Stimulated activated CD8-positive, alpha-beta memory T cell treated with anti-CD3 and anti-CD28 coated beads, Interleukin-4, amount 100 ng/mL, for 24 hours (primary cell): ENCODE measurements at regions not wholly inside any gene's neighbourhood (a gene's known extent, or its start where the extent isn't known, plus 50 kb on each side); places are given as distances from the start of the nearest gene placed in this dataset.
"Not testable (repeated sequence)": the region's sequence is repeated elsewhere in the genome, so short reads cannot be mapped to it uniquely, and the experiment has no call there.

Experiments
- DNase-seq: peaks from one replicate; pipeline ENCODE4 v3.0.0-alpha.2; 2020; ENCODE audit warnings: low read depth

GRCh38 chr2:14428056-14428455 lies 204.5 kb upstream of the LRATD1 start:
- no peak for DNase-seq

- DNase-seq, result no peak
Observed at GRCh38 chr2:14433946-14434495, 198.5 kb upstream of the LRATD1 start.

DNA sequence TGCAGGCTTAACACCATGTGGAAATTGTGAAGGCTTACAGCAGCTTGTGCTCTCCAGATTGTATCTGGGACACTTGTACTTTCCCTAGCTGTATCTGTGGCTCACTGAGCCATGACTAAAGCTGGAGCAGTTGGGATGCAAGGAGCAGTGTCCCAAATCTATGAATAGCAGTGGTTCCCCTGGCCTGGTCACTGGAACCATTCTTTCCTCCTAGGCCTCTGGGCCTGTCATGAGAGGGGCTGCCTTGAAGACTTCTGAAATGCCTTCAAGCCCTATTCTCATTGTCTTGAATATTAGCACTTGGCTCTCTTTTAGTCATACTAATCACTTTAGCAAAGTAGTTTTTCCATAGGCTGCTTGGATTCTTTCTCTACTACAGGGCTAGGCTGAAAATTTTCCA lies 186.8 kb upstream of the LRATD1 start:
- DNase-seq, result no peak

- no peak for DNase-seq
Observed at GRCh38 chr2:14448340-14448739, 184.2 kb upstream of the LRATD1 start.

- DNase-seq, result no peak
Observed at GRCh38 chr2:14451312-14451711, 181.2 kb upstream of the LRATD1 start.

DNA sequence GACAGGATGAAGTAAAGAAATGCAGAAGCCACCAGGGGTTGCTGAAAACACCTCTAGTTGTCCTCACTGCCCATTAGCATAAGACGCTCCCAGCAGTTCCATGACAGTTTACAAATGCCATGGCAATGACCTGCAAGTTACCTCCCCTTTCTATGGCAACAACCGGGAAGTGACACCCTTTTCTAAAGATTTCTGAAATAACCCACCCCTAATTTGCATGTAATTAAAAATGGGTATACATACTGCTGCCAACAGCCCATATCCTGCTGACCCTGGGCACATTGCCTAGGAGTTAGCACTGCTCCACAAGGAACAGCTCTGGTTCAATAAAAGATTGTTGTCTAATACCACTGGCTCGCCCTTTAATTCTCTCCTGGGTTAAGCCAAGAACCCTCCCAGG lies 178.3 kb upstream of the LRATD1 start:
- no peak for DNase-seq

GRCh38 chr2:14459786-14460325 lies 172.7 kb upstream of the LRATD1 start:
- DNase-seq, result no peak

DNA sequence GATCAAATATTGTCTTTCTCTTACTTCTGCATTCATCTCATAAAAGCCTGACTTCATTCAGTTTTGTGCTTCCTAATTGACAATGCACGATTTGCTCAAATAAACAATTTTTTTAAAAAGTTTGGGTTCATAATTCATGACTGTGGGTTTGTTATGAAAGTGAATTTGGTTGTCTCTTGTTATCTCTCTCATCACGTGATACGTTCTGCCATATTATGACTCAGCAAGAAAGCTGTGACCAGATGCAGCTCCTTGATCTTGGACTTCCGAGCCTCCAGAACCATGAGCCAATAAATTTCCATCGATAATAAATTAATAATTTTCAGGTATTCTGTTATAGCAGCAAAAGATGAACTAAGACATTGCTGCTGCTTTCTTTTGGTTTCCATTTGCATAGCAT lies 156.5 kb upstream of the LRATD1 start:
- no peak for DNase-seq

DNA sequence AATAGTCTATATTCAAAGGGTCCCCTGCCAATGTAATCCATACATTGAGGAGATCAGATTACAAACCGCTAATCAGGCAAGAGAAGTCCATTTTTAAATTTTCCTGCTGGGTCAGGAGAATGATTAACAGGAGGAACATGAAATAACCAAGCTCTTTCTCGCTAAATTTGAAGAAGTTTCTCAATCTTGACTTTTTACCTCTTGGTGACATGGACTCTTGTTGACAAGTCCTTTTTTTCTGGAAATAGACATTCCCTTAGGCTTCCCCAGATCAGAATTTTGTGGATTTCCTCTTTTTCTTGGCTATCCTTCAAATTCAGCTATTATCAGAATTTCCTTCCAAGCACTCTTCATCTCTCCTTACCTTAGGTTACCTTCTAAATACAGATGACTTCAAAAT lies 153.0 kb upstream of the LRATD1 start:
- no peak for DNase-seq

GRCh38 chr2:14480120-14480519 lies 152.4 kb upstream of the LRATD1 start:
- DNase-seq, result no peak

DNA sequence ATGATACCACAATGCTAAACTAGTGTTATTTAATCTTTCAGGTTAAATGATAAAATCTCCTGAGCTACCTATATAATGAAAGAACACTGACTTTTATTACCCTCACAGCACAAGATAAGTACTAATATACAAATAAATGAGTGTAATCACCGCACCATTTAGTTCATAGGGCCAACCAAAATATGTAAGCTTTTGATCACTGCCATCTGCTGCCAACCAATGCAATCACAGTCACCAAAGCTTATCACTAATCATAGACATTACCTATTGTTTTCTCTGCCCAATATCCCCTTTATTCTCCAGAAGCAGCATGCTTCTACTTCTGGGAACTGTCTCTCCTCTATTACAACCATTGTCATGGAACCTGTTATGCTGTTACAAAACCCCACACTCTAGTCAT lies 151.6 kb upstream of the LRATD1 start:
- no peak for DNase-seq

DNA sequence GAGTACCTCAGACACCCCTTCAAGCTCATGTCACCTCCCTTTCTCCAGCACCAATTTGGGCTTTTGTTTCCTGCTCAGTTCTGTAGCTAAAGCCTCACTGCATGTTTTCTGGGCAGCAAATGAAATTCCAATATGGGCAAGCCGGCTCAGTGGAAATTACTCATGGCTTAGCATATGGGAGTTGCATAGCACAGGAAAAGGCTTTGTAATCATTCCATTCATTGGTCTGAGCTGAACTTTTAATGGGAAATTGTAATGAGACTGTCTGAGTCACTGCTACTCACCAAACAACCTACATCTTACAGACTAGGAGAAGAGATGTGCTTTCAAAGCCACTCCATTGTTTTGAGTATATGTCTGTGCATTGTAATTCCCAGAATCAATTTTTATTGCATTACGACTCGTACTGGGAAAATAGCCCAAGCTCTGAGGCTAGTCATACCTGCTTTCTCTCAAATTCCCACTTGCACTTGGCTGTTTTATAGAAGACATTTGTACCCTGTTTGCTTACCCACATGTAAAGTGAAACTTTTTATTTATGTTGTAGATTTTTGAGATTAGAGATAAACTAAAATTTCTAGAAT lies 139.5 kb upstream of the LRATD1 start:
- no peak for DNase-seq

DNA sequence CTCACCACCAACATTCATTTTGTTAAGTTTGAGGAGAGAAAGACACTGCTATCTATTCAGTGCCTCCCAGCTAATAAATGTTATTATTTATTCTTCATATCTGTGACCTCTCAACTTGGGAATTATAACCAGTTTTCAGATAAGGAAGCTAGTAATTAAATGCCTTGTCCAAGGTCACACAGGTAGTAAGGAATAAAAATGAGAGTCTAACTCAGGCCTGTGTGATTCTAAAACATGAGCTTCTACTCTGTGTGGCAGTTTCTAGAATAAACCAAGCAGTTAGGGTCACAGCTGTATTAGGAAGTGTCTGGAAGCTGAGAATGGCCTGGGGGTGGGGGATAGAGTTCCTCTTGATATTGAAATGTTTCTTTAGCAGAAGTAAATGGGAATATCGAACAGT lies 137.8 kb upstream of the LRATD1 start:
- DNase-seq, result no peak

GRCh38 chr2:14501061-14501460 lies 131.5 kb upstream of the LRATD1 start:
- DNase-seq, result no peak

DNA sequence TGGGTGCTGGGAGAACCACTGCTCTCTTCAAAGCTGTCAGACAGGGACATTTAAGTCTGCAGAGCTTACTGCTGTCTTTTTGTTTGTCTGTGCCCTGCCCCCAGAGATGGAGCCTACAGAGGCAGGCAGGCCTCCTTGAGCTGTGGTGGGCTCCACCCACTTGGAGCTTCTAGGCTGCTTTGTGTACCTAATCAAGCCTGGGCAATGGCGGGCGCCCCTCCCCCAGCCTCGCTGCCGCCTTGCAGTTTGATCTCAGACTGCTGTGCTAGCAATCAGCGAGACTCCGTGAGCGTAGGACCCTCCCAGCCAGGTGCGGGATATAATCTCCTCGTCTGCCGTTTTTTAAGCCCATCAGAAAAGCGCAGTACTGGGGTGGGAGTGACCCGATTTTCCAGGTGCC lies 125.6 kb upstream of the LRATD1 start:
- DNase-seq, result not testable (repeated sequence)

DNA sequence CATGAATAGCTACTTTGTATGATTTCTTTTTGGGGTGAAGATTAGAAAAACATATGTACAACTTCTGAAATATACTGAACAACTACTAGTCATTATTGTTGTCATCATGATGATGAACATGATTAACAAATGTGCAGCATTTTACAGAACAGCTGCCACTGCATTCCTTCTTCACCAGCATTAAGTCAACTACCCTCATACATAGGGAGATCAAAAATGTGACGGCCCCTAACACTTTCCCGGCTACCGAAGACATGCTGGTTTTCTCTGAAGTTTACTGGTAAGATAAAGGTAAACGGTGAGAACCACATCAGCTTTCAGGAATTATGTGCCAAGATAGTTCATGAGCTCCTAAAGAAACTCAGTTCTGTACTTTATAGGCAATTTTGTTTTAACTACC lies 121.0 kb upstream of the LRATD1 start:
- DNase-seq, result no peak

- no peak for DNase-seq
Observed at GRCh38 chr2:14513903-14514302, 118.6 kb upstream of the LRATD1 start.

DNA sequence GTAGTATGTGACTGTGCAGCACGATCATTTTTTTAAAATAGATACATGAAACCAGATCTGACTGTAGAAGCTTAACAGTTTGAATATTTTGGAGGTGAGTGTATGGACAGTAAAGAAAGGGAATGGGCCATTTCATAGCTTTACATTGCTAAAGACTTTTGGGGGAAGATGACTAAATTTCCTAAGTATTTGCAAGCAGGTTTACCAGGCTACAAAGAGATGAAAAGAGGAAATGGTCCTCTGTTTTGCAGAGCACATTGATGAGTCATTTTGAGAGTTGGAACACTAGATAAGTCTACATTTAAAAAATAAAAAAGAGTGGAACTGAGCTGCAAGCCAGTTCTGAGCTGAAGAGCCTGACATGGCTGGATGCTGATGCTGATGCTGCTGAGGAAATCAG lies 115.7 kb upstream of the LRATD1 start:
- DNase-seq, result no peak

DNA sequence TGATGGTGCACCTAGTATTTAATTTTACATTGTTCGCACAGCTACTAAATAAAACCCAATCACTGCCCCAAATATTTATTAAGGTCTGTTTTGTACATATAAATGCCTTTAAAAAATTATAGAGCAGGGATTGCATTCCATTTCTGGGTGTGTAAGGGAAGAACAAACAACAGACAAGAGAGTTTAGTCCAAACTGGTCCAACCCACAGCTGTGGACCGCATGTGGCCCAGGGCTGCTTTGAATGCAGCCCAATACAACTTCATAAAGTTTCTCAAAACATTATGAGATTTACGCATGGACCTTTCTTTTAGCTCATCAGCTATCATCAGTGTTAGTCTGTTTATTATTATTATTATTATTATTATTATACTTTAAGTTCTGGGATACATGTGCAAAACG lies 114.8 kb upstream of the LRATD1 start:
- DNase-seq, result no peak

- no peak for DNase-seq
Observed at GRCh38 chr2:14520385-14520945, 112.1 kb upstream of the LRATD1 start.

DNA sequence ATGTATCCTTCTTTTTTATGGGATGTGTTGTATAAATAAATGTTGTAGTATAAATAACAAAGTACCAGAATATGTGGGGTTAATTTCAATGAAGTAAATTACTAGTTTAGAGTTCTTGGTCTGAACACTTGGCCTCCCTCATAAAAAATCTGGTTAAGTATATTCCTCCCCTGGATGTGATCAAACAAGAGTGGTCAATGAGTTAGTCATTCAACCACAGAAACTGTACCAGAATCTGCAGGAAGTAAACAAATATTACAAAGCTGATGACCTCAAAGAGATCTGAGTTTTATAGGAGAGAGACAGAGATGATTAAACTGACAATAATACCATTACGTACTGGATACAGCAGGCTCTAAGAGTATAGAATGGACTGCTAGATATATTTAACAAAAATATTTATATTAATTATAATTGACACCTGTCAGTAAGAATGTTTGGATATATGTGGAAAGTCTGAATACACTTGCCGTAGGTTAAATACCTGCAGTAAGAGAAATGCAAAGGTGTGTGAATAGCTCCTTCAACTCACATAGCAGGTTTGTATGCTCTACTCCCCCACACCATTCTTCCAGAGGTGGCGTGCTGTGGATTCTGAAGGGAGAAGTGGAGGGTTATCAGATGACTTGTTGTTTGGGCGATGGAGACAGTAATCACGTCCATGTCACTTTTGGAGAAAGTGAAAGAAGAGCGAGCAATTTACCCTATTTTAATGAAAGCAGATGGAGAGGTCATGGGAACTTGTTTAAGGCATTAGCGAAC lies 108.3 kb upstream of the LRATD1 start:
- no peak for DNase-seq

- no peak for DNase-seq
Observed at GRCh38 chr2:14524803-14525080, 107.8 kb upstream of the LRATD1 start.

- no peak for DNase-seq
Observed at GRCh38 chr2:14530506-14530905, 102.0 kb upstream of the LRATD1 start.
